H1 (cell line): ENCODE measurements at regions not wholly inside any gene's neighbourhood (a gene's known extent, or its start where the extent isn't known, plus 50 kb on each side); places are given as distances from the start of the nearest gene placed in this dataset.

ENCODE experiments used
- CTCF ChIA-PET: fragments of 300-600 bp; sonication (Branson Sonifier 250); formaldehyde crosslinking; loops from one replicate; lab custom pipeline; 2021; ENCODE audit not compliant: partially characterized antibody; lab: Charles Lee
- POLR2A ChIA-PET: fragments of 300-600 bp; sonication (Branson Sonifier 250); formaldehyde crosslinking; loops from one replicate; lab custom pipeline; 2021; ENCODE audit warnings: inconsistent platforms; ENCODE audit not compliant: partially characterized antibody; lab: Charles Lee
- DNase-seq, 2 experiments: peaks; one replicate each; pipeline versions ENCODE4 v3.0.0 to v3.0.0-alpha.2; 2010 to 2022; ENCODE audit warnings: low spot score in 2 of 2, low read depth in 1 of 2, mixed read lengths in 1 of 2
- FAIRE-seq: peaks from 2 replicates; lab custom pipeline; 2011; peaks lifted over from hg19 to GRCh38; lab: Jason Lieb, UNC
- H2AFZ ChIP-seq: 2 replicates; pipeline ENCODE4 v1.8.1; 2012; ENCODE audit warnings: low read length, inconsistent platforms
- H2AK5ac ChIP-seq: 2 replicates; pipeline ENCODE4 v1.6.1; 2013; ENCODE audit warnings: low read depth, low read length
- H2BK120ac ChIP-seq: replicated peaks from 2 replicates; pipeline ENCODE3; 2013; ENCODE audit warnings: low read depth, low read length, inconsistent platforms
- H2BK12ac ChIP-seq: 2 replicates; pipeline ENCODE4 v1.6.1; 2013; ENCODE audit warnings: low read depth, low read length
- H2BK15ac ChIP-seq: 2 replicates; pipeline ENCODE4 v1.6.1; 2013; ENCODE audit warnings: low read length
- H2BK20ac ChIP-seq: 2 replicates; pipeline ENCODE4 v1.6.1; 2013; ENCODE audit warnings: low read length
- H2BK5ac ChIP-seq: 2 replicates; pipeline ENCODE4 v1.6.1; 2013; ENCODE audit warnings: low read depth, low read length
- H3K14ac ChIP-seq: 2 replicates; pipeline ENCODE4 v1.6.1; 2013; ENCODE audit warnings: inconsistent platforms; ENCODE audit not compliant: insufficient read length
- H3K18ac ChIP-seq: 2 replicates; pipeline ENCODE4 v1.6.1; 2013; ENCODE audit warnings: low read length; ENCODE audit errors: extremely low read depth
- H3K23ac ChIP-seq: 2 replicates; pipeline ENCODE4 v1.6.1; 2013; ENCODE audit warnings: inconsistent platforms; ENCODE audit not compliant: insufficient read length
- H3K23me2 ChIP-seq: 2 replicates; pipeline ENCODE4 v1.6.1; 2013; ENCODE audit warnings: low read depth, low read length
- H3K27ac ChIP-seq: 2 replicates; pipeline ENCODE4 v1.6.1; 2011; ENCODE audit warnings: low read depth, low read length, inconsistent platforms
- H3K27me3 ChIP-seq, 4 experiments: replicated peaks in 1 of 4; 1 replicate in 1 of 4; 2 replicates in 3 of 4; pipeline versions ENCODE4 v1.6.1 to v1.8.1; 2011 to 2013; ENCODE audit warnings: low read length in 3 of 4, mild to moderate bottlenecking in 3 of 4, inconsistent platforms in 2 of 4, mixed read lengths in 2 of 4, moderate library complexity in 1 of 4; ENCODE audit not compliant: control insufficient read depth in 3 of 4, insufficient read depth in 3 of 4; ENCODE audit errors: extremely low read depth in 1 of 4
- H3K36me3 ChIP-seq, 4 experiments: 2 replicates each; pipeline versions ENCODE4 v1.6.1 to v1.8.1; 2011 to 2013; ENCODE audit warnings: mild to moderate bottlenecking in 4 of 4, low read length in 3 of 4, moderate library complexity in 2 of 4, control low read depth in 1 of 4, inconsistent platforms in 1 of 4; ENCODE audit not compliant: insufficient read depth in 4 of 4, control insufficient read depth in 2 of 4
- H3K4ac ChIP-seq: replicated peaks from 2 replicates; pipeline ENCODE3; 2013; ENCODE audit warnings: low read length, low read depth, mixed read lengths, inconsistent platforms; ENCODE audit not compliant: insufficient read length
- H3K4me1 ChIP-seq, 4 experiments: replicated peaks in 1 of 4; 1 replicate in 1 of 4; 2 replicates in 3 of 4; pipeline versions ENCODE4 v1.6.1 to v1.8.1; 2011 to 2013; ENCODE audit warnings: low read length in 3 of 4, inconsistent platforms in 2 of 4, mixed read lengths in 1 of 4; ENCODE audit not compliant: insufficient read depth in 4 of 4, control insufficient read depth in 3 of 4
- H3K4me2 ChIP-seq, 2 experiments: 2 replicates each; pipeline versions ENCODE4 v1.6.1 to v1.8.1; 2011 to 2013; ENCODE audit warnings: low read depth in 2 of 2, low read length in 2 of 2, control low read depth in 1 of 2, inconsistent platforms in 1 of 2, mild to moderate bottlenecking in 1 of 2; ENCODE audit not compliant: insufficient read depth in 1 of 2
- H3K4me3 ChIP-seq, 4 experiments: fragments of 200-600, 300-600 bp in 1 of 4; sonication (generic), shearing (Covaris generic), sonication (Bioruptor Twin) in 1 of 4; 2 replicates each; pipeline versions ENCODE4 v1.5.1 to v1.8.1; 2011 to 2016; ENCODE audit warnings: low read length in 4 of 4, low read depth in 3 of 4, control low read depth in 2 of 4, inconsistent platforms in 2 of 4, mild to moderate bottlenecking in 2 of 4, mixed read lengths in 1 of 4, moderate library complexity in 1 of 4; ENCODE audit not compliant: insufficient read depth in 2 of 4; ENCODE audit errors: extremely low read depth in 1 of 4
- H3K56ac ChIP-seq: replicated peaks from 2 replicates; pipeline ENCODE3; 2013; ENCODE audit warnings: low read depth, mild to moderate bottlenecking, mixed read lengths, low read length, inconsistent platforms; ENCODE audit not compliant: insufficient read length
- H3K79me1 ChIP-seq: 2 replicates; pipeline ENCODE4 v1.6.1; 2013; ENCODE audit warnings: low read depth, low read length, control low read depth
- H3K79me2 ChIP-seq, 2 experiments: 2 replicates each; pipeline versions ENCODE4 v1.6.1 to v1.8.1; 2012 to 2013; ENCODE audit warnings: low read length in 2 of 2, mild to moderate bottlenecking in 2 of 2, inconsistent platforms in 1 of 2; ENCODE audit not compliant: insufficient read depth in 2 of 2, control insufficient read depth in 1 of 2
- H3K9ac ChIP-seq, 4 experiments: replicated peaks in 1 of 4; 1 replicate in 1 of 4; 2 replicates in 3 of 4; pipeline versions ENCODE4 v1.6.1 to v1.8.1; 2011 to 2013; ENCODE audit warnings: low read depth in 3 of 4, low read length in 3 of 4, control low read depth in 2 of 4, mild to moderate bottlenecking in 2 of 4, moderate library complexity in 2 of 4, inconsistent platforms in 1 of 4; ENCODE audit errors: extremely low read depth in 1 of 4
- H3K9me3 ChIP-seq, 2 experiments: 2 replicates each; pipeline versions ENCODE4 v1.6.1 to v1.8.1; 2012 to 2013; ENCODE audit warnings: mild to moderate bottlenecking in 2 of 2, moderate library complexity in 2 of 2, control low read depth in 1 of 2, inconsistent platforms in 1 of 2, low read depth in 1 of 2, low read length in 1 of 2, mixed read lengths in 1 of 2; ENCODE audit not compliant: insufficient read depth in 2 of 2
- H4K20me1 ChIP-seq, 2 experiments: replicated peaks in 1 of 2; 2 replicates each; pipeline versions ENCODE3 to v1.8.1; 2011 to 2013; ENCODE audit warnings: inconsistent platforms in 2 of 2, low read length in 2 of 2, mild to moderate bottlenecking in 1 of 2; ENCODE audit not compliant: insufficient read depth in 2 of 2, control insufficient read depth in 1 of 2
- H4K5ac ChIP-seq: 2 replicates; pipeline ENCODE4 v1.6.1; 2013; ENCODE audit warnings: low read length, low read depth, mixed read lengths, inconsistent platforms; ENCODE audit not compliant: insufficient read length
- H4K8ac ChIP-seq: 2 replicates; pipeline ENCODE4 v1.8.0; 2013; ENCODE audit warnings: mild to moderate bottlenecking, moderate library complexity, low read length, inconsistent platforms; ENCODE audit not compliant: insufficient read depth; ENCODE audit errors: extremely low read depth
- H4K91ac ChIP-seq: replicated peaks from 2 replicates; pipeline ENCODE3; 2013; ENCODE audit warnings: low read length, mixed read lengths, inconsistent platforms; ENCODE audit not compliant: insufficient read length
- BCL11A ChIP-seq, 2 experiments: IDR thresholded peaks; one replicate each; pipeline ENCODE4 v1.6.1; 2011; ENCODE audit warnings: low read depth in 2 of 2, low read length in 2 of 2, mild to moderate bottlenecking in 2 of 2
- BRCA1 ChIP-seq: IDR thresholded peaks from 2 replicates; pipeline ENCODE4 v1.6.1; 2012; ENCODE audit warnings: low read depth, low read length, improper control_type of control experiment
- CEBPB ChIP-seq: IDR thresholded peaks from 2 replicates; pipeline ENCODE4 v1.6.1; 2012; ENCODE audit warnings: low read depth, low read length
- CHD1 ChIP-seq: IDR thresholded peaks from 2 replicates; pipeline ENCODE4 v1.6.1; 2012; ENCODE audit warnings: low read depth, low read length, improper control_type of control experiment
- CTBP2 ChIP-seq: IDR thresholded peaks from 2 replicates; pipeline ENCODE4 v1.7.0; 2011; ENCODE audit warnings: borderline replicate concordance, mild to moderate bottlenecking, moderate library complexity, mixed read lengths, low read length; ENCODE audit not compliant: insufficient read depth, insufficient read length
- EZH2 ChIP-seq: fragments of 200-600 bp; sonication (generic); IDR thresholded peaks from 2 replicates; pipeline ENCODE4 v1.7.1; 2012; ENCODE audit warnings: low read depth, mild to moderate bottlenecking, moderate library complexity, low read length, inconsistent platforms; ENCODE audit not compliant: severe bottlenecking
- RFX5 ChIP-seq: IDR thresholded peaks from 2 replicates; pipeline ENCODE4 v1.6.1; 2011; ENCODE audit warnings: low read depth, low read length, improper control_type of control experiment, borderline replicate concordance
- SAP30 ChIP-seq: fragments of 300-600 bp; sonication (generic); IDR thresholded peaks from 2 replicates; pipeline ENCODE4 v1.7.1; 2012; ENCODE audit warnings: low read length, moderate library complexity, mild to moderate bottlenecking, inconsistent platforms; ENCODE audit not compliant: insufficient read depth, insufficient replicate concordance
- SIX5 ChIP-seq: IDR thresholded peaks from 2 replicates; pipeline ENCODE4 v1.6.1; 2011; ENCODE audit warnings: mild to moderate bottlenecking, low read depth, low read length
- TAF1 ChIP-seq: IDR thresholded peaks from 2 replicates; pipeline ENCODE4 v1.6.1; 2011; ENCODE audit warnings: mild to moderate bottlenecking, low read depth, low read length
- WGBS, 2 experiments: shearing (Covaris generic) in 1 of 2; methylation state at CpG; one replicate each; pipeline versions ENCODE4 v1.1.6 to v1.1.7; 2013 to 2015; ENCODE audit warnings: low lambda C conversion rate in 2 of 2, mixed read lengths in 2 of 2, inconsistent platforms in 1 of 2, low coverage in 1 of 2, missing lambda C conversion rate in 1 of 2; ENCODE audit not compliant: insufficient replicate concordance in 2 of 2, insufficient coverage in 1 of 2, insufficient read length in 1 of 2; ENCODE audit errors: extremely low coverage in 1 of 2, missing lambda C conversion rate in 1 of 2; 5-methylcytosine and 5-hydroxymethylcytosine counted together
- TF ChIP-seq, protein P1 (sequence below): IDR thresholded peaks from 2 replicates; pipeline ENCODE4 v1.6.1; 2011; ENCODE audit warnings: low read depth, mild to moderate bottlenecking, low read length; ENCODE audit not compliant: insufficient read depth

GRCh38 chr14:56059054-56059453 is 59.2 kb upstream of the PELI2 start:
- Histone ChIP-seq H3K4ac (no peak overlapping the region), H2BK20ac (no peak overlapping the region), H2AFZ (no peak overlapping the region; the same call in 1 of the 2 replicates), H2BK120ac (no peak overlapping the region), H4K20me1 (no peaks in the 10 kb centered on the region), H3K9me3 (no peaks in the 10 kb centered on the region), H3K23ac (no peak overlapping the region), H3K4me1 (peaks cover 0 to 4% (median 1%) of the 10 kb centered on the region in 4 experiments; a peak in 1 of 7 replicates), H3K27ac (no peak overlapping the region), H2AK5ac (no peak overlapping the region), H3K56ac (no peak overlapping the region), H3K27me3 (no peaks in the 10 kb centered on the region), H2BK5ac (no peak overlapping the region), H4K91ac (no peak overlapping the region), H3K14ac (no peak overlapping the region), H3K4me2 (no peak overlapping the region), H2BK12ac (no peak overlapping the region), H3K23me2 (no peaks in the 10 kb centered on the region; the same call in 1 of the 2 replicates), H3K79me2 (no peaks in the 10 kb centered on the region), H3K79me1 (no peaks in the 10 kb centered on the region), H3K4me3 (no peak overlapping the region), H2BK15ac (no peak overlapping the region), H3K9ac (no peak overlapping the region; a peak in 1 of 7 replicates), H3K36me3 (no peaks in the 10 kb centered on the region), H4K8ac (no peak overlapping the region), H3K18ac (no peak overlapping the region), H4K5ac (no peak overlapping the region)
- CTCF ChIA-PET: interaction anchor here (1.3 to 1.6 kb wide), 3 partner anchors 12 to 328 kb away, joined by 3 to 4 read pairs (median 3); no protein-coding TSS in a partner anchor
- FAIRE-seq (no peak), DNase-seq (no peak)
- POLR2A ChIA-PET: interaction anchor here (1.1 kb wide), 1 partner anchor 45 kb away, joined by 3 read pairs; no protein-coding TSS in a partner anchor
- TF ChIP-seq SAP30: no peak
- no peak for TF ChIP-seq BRCA1
- no peak for TF ChIP-seq EZH2
- TF ChIP-seq CHD1: no peak
- TF ChIP-seq BCL11A (IDR thresholded peaks at IDR 0.05; ENCODE audit: low read depth in 2 of 2, low read length in 2 of 2): no peak
- no peak for TF ChIP-seq SIX5
- TF ChIP-seq RFX5: no peak
- no peak for TF ChIP-seq CTBP2
- TF ChIP-seq, protein P1, sequence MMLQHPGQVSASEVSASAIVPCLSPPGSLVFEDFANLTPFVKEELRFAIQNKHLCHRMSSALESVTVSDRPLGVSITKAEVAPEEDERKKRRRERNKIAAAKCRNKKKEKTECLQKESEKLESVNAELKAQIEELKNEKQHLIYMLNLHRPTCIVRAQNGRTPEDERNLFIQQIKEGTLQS: no peak
- TF ChIP-seq TAF1: no peak
- no peak for TF ChIP-seq CEBPB
- 91% methylated on average over 4 of the region's 4 CpGs; no CpG with 5 or more reads in 1 of the 2 experiments for WGBS, 2 experiments
